RWPE1 (cell line): ENCODE measurements at regions not wholly inside any gene's neighbourhood (a gene's known extent, or its start where the extent isn't known, plus 50 kb on each side); places are given as distances from the start of the nearest gene placed in this dataset.
A peak's percentile ranks its signal among the peaks of the same experiment; 100 is the strongest.

Experiments used
- CTCF ChIA-PET: fragments of 350-600 bp; sonication (Branson Sonifier 250); formaldehyde crosslinking; extraction: SDS; loops from one replicate; lab custom pipeline; 2021; lab: Yijun Ruan, JAX
- POLR2A ChIA-PET: fragments of 400-600 bp; formaldehyde crosslinking; extraction: SDS; loops from one replicate; lab custom pipeline; 2020; ENCODE audit warnings: antibody characterized with exemption; ENCODE audit not compliant: low non-redundant PET; lab: Yijun Ruan, JAX
- DNase-seq: peaks from one replicate; pipeline ENCODE4 v3.0.0; 2012; ENCODE audit warnings: low spot score
- H3K27ac ChIP-seq: fragments of 450-650 bp; 2 replicates; pipeline ENCODE4 v1.5.1; 2017
- CTCF ChIP-seq: fragments of 450-650 bp; conservative IDR thresholded peaks from 2 replicates; pipeline ENCODE4 v1.5.1; 2017; ENCODE audit warnings: low read depth, mild to moderate bottlenecking

DNA sequence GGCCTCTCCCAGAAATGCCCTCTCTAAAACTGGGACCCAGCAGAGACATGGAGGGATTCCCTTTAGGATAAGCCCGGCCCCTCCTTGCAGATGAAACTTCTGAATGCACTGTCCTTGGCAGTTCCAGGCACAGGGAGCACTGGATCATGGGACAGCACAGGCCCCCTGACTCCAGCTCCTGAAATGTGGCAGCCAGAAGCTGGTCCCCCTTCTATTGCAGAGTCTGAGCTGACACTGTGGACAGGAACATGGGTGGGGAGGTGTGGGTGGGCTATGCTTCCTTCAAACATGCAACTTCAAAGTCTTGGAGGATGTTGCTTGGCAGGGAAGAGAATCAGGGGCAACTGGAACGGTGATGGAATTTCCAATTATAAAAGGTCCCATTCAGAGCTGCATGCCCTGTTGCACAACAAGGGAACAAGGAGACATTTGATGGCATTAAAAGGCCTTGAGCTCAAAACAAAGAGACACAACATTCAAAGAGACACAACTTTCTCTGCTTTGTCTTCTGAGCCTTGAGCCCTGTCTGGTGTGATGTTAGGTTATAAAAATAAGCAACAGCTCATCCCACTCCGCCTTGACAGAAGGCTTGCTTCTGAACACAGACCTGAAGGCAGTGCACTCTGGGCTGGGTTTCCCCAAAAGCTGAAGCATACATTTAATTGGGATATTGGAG, 239.0 kb downstream of the OSR1 start:
- ChIA-PET CTCF (no interaction called here), POLR2A (no interaction called here)
- H3K27ac ChIP-seq = no peak overlapping the region
- DNase-seq = no peak
- no peak for TF ChIP-seq CTCF

- ChIA-PET CTCF (no interaction called here), POLR2A (no interaction called here)
- DNase-seq = no peak
- TF ChIP-seq CTCF = no peak
- no peak overlapping the region for H3K27ac ChIP-seq
These were observed 241.5 kb downstream of the OSR1 start for GRCh38 chr2:19116918-19117317.

GRCh38 chr2:19114754-19115231, 243.6 kb downstream of the OSR1 start:
- no peak overlapping the region for H3K27ac ChIP-seq
- ChIA-PET CTCF (no interaction called here), POLR2A (no interaction called here)
- no peak for TF ChIP-seq CTCF
- DNase-seq = peak; percentile 8

DNA sequence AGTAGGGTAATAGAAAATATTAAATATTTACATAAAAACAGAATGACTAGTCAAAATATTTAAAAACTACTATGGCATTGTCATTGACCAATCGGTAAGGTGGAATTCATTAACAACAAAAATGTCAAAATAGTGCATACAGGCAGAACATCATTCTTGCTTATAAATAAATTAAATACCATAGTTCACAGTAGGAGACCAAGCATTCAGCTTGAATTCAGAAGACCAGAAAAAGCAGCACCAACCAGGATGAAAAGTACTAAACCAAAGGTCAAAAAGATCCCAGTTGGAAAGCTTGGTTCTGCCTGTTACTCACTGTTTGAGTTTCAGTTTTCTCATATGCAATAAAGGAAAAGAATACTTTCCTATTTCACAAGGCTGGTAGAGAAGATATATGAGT, 244.3 kb downstream of the OSR1 start:
- ChIA-PET POLR2A (no interaction called here), CTCF (no interaction called here)
- no peak overlapping the region for H3K27ac ChIP-seq
- no peak for TF ChIP-seq CTCF
- no peak for DNase-seq

GRCh38 chr2:19111354-19111753, 247.1 kb downstream of the OSR1 start:
- CTCF ChIA-PET = interaction anchor here (0.6 to 0.7 kb wide), 2 partner anchors 112 to 137 kb away, joined by 3 read pairs; no protein-coding TSS in a partner anchor
- no peak overlapping the region for H3K27ac ChIP-seq
- no peak for TF ChIP-seq CTCF
- no peak for DNase-seq
- POLR2A ChIA-PET = no interaction called here

DNA sequence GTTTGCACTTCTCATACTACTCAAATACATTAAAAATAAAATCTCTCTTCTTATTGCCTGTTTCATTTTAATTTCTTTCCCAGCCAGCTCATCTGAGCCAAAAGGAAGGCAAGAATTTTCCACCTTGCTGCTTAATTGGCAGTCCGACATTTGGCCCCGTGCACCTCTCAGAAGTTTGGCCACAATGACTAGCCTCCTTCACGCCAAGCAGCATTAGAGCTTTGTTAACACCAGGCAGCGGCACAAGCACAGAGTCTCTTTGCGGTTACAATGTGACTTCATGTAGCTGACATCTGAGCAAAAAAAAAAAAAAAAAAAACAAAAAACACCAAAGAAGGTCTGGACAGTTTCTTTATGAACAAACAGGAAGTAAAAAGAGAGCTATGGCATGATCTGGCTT, 248.9 kb downstream of the OSR1 start:
- ChIA-PET CTCF (interaction anchor here (0.6 kb wide), 1 partner anchor 388 kb away, joined by 6 read pairs; no protein-coding TSS in a partner anchor), POLR2A (no interaction called here)
- no peak overlapping the region for H3K27ac ChIP-seq
- DNase-seq = no peak
- no peak for TF ChIP-seq CTCF
